Tibial nerve (tissue), 4 donors: ENCODE measurements at regions not wholly inside any gene's neighbourhood (a gene's known extent, or its start where the extent isn't known, plus 50 kb on each side); places are given as distances from the start of the nearest gene placed in this dataset.

Experiments used
- EP300 ChIP-seq, 2 donors: sonication (generic); formaldehyde crosslinking; IDR thresholded peaks; one replicate each; pipeline ENCODE4 v1.6.1; 2017; ENCODE audit warnings: antibody characterized with exemption in 2 of 2, mild to moderate bottlenecking in 1 of 2
- POLR2A ChIP-seq, 2 donors: fragments of 450-650 bp; IDR thresholded peaks; one replicate each; pipeline ENCODE4 v1.6.1; 2017; ENCODE audit warnings: antibody characterized with exemption in 2 of 2, mild to moderate bottlenecking in 2 of 2, moderate library complexity in 2 of 2
- TF ChIP-seq, protein P1 (sequence below), 5 experiments: fragments of 200-600 bp in 3 of 5; fragments of 450-650 bp in 2 of 5; sonication (generic) in 3 of 5; IDR thresholded peaks; one replicate each; pipeline ENCODE4 v1.5.1; 2016 to 2019; ENCODE audit warnings: antibody characterized with exemption in 5 of 5, mild to moderate bottlenecking in 3 of 5, moderate library complexity in 2 of 5

DNA sequence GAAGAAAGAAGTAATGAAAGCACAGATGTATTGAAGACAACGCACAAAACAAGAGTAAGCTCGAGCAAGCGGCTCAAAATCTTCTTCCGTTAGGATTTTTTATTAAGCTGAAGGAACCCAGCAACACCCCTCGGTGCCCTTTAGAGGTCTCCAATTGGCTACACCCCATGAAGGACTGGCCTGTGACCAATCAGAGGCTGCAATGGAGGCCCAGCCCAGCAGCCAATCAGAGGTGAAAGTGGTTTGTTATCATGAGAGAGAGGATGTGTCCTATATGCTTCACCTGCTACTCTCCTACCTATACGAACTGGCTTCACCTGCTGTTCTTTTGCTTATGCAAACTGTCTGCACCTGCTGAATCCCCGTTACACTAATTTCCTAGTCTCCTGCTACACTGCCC is 358.8 kb downstream of the C12orf50 start:
- TF ChIP-seq, protein P1, sequence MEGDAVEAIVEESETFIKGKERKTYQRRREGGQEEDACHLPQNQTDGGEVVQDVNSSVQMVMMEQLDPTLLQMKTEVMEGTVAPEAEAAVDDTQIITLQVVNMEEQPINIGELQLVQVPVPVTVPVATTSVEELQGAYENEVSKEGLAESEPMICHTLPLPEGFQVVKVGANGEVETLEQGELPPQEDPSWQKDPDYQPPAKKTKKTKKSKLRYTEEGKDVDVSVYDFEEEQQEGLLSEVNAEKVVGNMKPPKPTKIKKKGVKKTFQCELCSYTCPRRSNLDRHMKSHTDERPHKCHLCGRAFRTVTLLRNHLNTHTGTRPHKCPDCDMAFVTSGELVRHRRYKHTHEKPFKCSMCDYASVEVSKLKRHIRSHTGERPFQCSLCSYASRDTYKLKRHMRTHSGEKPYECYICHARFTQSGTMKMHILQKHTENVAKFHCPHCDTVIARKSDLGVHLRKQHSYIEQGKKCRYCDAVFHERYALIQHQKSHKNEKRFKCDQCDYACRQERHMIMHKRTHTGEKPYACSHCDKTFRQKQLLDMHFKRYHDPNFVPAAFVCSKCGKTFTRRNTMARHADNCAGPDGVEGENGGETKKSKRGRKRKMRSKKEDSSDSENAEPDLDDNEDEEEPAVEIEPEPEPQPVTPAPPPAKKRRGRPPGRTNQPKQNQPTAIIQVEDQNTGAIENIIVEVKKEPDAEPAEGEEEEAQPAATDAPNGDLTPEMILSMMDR (IDR thresholded peaks at IDR 0.05): no peak
- no peak for TF ChIP-seq POLR2A (IDR thresholded peaks at IDR 0.05)
- TF ChIP-seq EP300 (IDR thresholded peaks at IDR 0.05): no peak
